Transverse colon (tissue), 4 donors: ENCODE measurements at regions not wholly inside any gene's neighbourhood (a gene's known extent, or its start where the extent isn't known, plus 50 kb on each side); places are given as distances from the start of the nearest gene placed in this dataset.

Experiments
- DNase-seq: peaks from one replicate; pipeline ENCODE4 v3.0.0-alpha.2; 2019
- H3K27ac ChIP-seq, 4 donors: fragments of 200-600 bp; sonication (generic); 2 replicates each; pipeline ENCODE4 v1.5.1; 2016 to 2018; ENCODE audit warnings: inconsistent platforms in 4 of 4
- H3K27me3 ChIP-seq: fragments of 200-600 bp; sonication (generic); 2 replicates; pipeline ENCODE4 v1.5.1; 2017; ENCODE audit warnings: inconsistent platforms
- H3K36me3 ChIP-seq, 4 donors: fragments of 200-600 bp; sonication (generic); 2 replicates each; pipeline ENCODE4 v1.5.1; 2017 to 2019; ENCODE audit warnings: inconsistent platforms in 4 of 4
- H3K4me1 ChIP-seq, 4 donors: fragments of 200-600 bp; sonication (generic); 2 replicates each; pipeline ENCODE4 v1.5.1; 2017 to 2020; ENCODE audit warnings: inconsistent platforms in 4 of 4
- H3K4me3 ChIP-seq, 4 donors: fragments of 200-600 bp; sonication (generic); 1 replicate in 1 of 4; 2 replicates in 3 of 4; pipeline versions ENCODE4 v1.5.1 to v1.6.1; 2017 to 2019; ENCODE audit warnings: inconsistent platforms in 4 of 4
- H3K9me3 ChIP-seq, 2 donors: fragments of 200-600 bp; sonication (generic); 2 replicates each; pipeline ENCODE4 v1.5.1; 2017 to 2019; ENCODE audit warnings: inconsistent platforms in 2 of 2
- CTCF ChIP-seq, 5 experiments: fragments of 200-600 bp in 3 of 5; fragments of 450-650 bp in 2 of 5; sonication (generic) in 3 of 5; IDR thresholded peaks; 1 replicate in 2 of 5; 2 replicates in 3 of 5; pipeline ENCODE4 v1.5.1; 2016 to 2017; ENCODE audit warnings: antibody characterized with exemption in 5 of 5, inconsistent platforms in 3 of 5, mild to moderate bottlenecking in 2 of 5, moderate library complexity in 1 of 5
- EP300 ChIP-seq: sonication (generic); formaldehyde crosslinking; IDR thresholded peaks from one replicate; pipeline ENCODE4 v1.6.1; 2017; ENCODE audit warnings: antibody characterized with exemption, low read depth
- POLR2A ChIP-seq: fragments of 450-650 bp; IDR thresholded peaks from one replicate; pipeline ENCODE4 v1.6.1; 2016; ENCODE audit warnings: antibody characterized with exemption, mild to moderate bottlenecking, moderate library complexity
- POLR2AphosphoS5 ChIP-seq, 3 donors: sonication (generic); formaldehyde crosslinking; IDR thresholded peaks; one replicate each; pipeline ENCODE4 v1.6.1; 2016; ENCODE audit warnings: antibody characterized with exemption in 3 of 3
- WGBS, 2 donors: methylation state at CpG; one replicate each; pipeline ENCODE4 v1.1.5; 2018; ENCODE audit warnings: low coverage in 1 of 2; 5-methylcytosine and 5-hydroxymethylcytosine counted together
- in situ Hi-C, 4 donors: fragments of 200-750 bp; cut with MboI; loops; one replicate each; pipeline versions ENCODE4 v1.15.0 to v1.15.1; 2017; ENCODE audit warnings: low sequenced_read_pairs in 3 of 4, low pct_ligation_motif_present in 1 of 4, low pct_unique_long_range_greater_than_20kb in 1 of 4
- intact Hi-C: fragments of 100-400 bp; cut with DNase I; formaldehyde crosslinking; loops from one replicate; pipeline ENCODE4 v1.15.1; 2023; ENCODE audit warnings: low total_unique reads

- no peak overlapping the region for H3K4me3 ChIP-seq
- H3K27me3 ChIP-seq, result no peaks in the 10 kb centered on the region
- no peak overlapping the region for H3K27ac ChIP-seq
- no peak for DNase-seq
- H3K4me1 ChIP-seq, result no peaks in the 10 kb centered on the region
- in situ Hi-C loops, result no loop called here
- intact Hi-C loops, result no loop called here
- TF ChIP-seq POLR2A (no peak), CTCF (IDR thresholded peaks at IDR 0.05) (no peak), EP300 (no peak), POLR2AphosphoS5 (IDR thresholded peaks at IDR 0.05) (no peak)
- no peaks in the 10 kb centered on the region for H3K36me3 ChIP-seq
- peaks cover 0 to 19% of the 10 kb centered on the region in 2 donors for H3K9me3 ChIP-seq
- 84% methylated on average over 2 of the region's 2 CpGs for WGBS, 2 donors
Observed at GRCh38 chr13:58406545-58406944, 775.0 kb downstream of the PCDH17 start.

- Histone ChIP-seq H3K27me3 (no peaks in the 10 kb centered on the region), H3K27ac (no peak overlapping the region), H3K9me3 (peaks cover 8 to 11% of the 10 kb centered on the region in 2 donors), H3K4me1 (no peaks in the 10 kb centered on the region), H3K36me3 (no peaks in the 10 kb centered on the region), H3K4me3 (no peak overlapping the region)
- DNase-seq, result no peak
- intact Hi-C loops (no loop called here), in situ Hi-C loops (no loop called here)
- WGBS, 2 donors, result 61 to 74% methylated on average over 2 of the region's 2 CpGs
- TF ChIP-seq EP300, result no peak
- TF ChIP-seq POLR2AphosphoS5 (IDR thresholded peaks at IDR 0.05), result no peak
- TF ChIP-seq CTCF (IDR thresholded peaks at IDR 0.05), result no peak
- TF ChIP-seq POLR2A, result no peak
Observed at GRCh38 chr13:58429917-58430316, 798.4 kb downstream of the PCDH17 start.

GRCh38 chr13:58434943-58435342 lies 803.4 kb downstream of the PCDH17 start:
- no peak overlapping the region for H3K27ac ChIP-seq
- H3K27me3 ChIP-seq, result no peaks in the 10 kb centered on the region
- H3K9me3 ChIP-seq, result peaks cover 3 to 4% of the 10 kb centered on the region in 2 donors
- no peaks in the 10 kb centered on the region for H3K36me3 ChIP-seq
- TF ChIP-seq CTCF (IDR thresholded peaks at IDR 0.05), result no peak
- no peak for TF ChIP-seq POLR2A
- TF ChIP-seq POLR2AphosphoS5 (IDR thresholded peaks at IDR 0.05), result no peak
- TF ChIP-seq EP300, result no peak
- DNase-seq, result no peak
- in situ Hi-C loops (no loop called here), intact Hi-C loops (no loop called here)
- no peaks in the 10 kb centered on the region for H3K4me1 ChIP-seq
- no peak overlapping the region for H3K4me3 ChIP-seq
- WGBS, 2 donors, result 71 to 87% methylated on average over 2 to 4 of the region's 4 CpGs

- 54 to 68% methylated on average over 5 of the region's 5 CpGs for WGBS, 2 donors
- Histone ChIP-seq H3K27me3 (no peaks in the 10 kb centered on the region), H3K4me1 (no peaks in the 10 kb centered on the region), H3K4me3 (no peak overlapping the region), H3K9me3 (no peaks in the 10 kb centered on the region), H3K27ac (no peak overlapping the region), H3K36me3 (no peaks in the 10 kb centered on the region)
- TF ChIP-seq EP300 (no peak), POLR2A (no peak), POLR2AphosphoS5 (IDR thresholded peaks at IDR 0.05) (no peak), CTCF (IDR thresholded peaks at IDR 0.05) (no peak)
- in situ Hi-C loops (no loop called here), intact Hi-C loops (no loop called here)
- DNase-seq, result no peak
Observed at GRCh38 chr13:58437427-58437826, 805.9 kb downstream of the PCDH17 start.
